HEK293 (cell line): ENCODE measurements at regions not wholly inside any gene's neighbourhood (a gene's known extent, or its start where the extent isn't known, plus 50 kb on each side); places are given as distances from the start of the nearest gene placed in this dataset.

Source experiments
- CTCF ChIA-PET: fragments of 350-600 bp; formaldehyde crosslinking; extraction: SDS; loops from one replicate; lab custom pipeline; 2021; ENCODE audit warnings: antibody characterized with exemption; lab: Yijun Ruan, JAX
- POLR2A ChIA-PET: fragments of 300-600 bp; formaldehyde crosslinking; extraction: SDS; loops from one replicate; lab custom pipeline; 2020; ENCODE audit warnings: antibody characterized with exemption, inconsistent platforms; lab: Yijun Ruan, JAX
- H3K27ac ChIP-seq: fragments of 200-500 bp; sonication (Bioruptor generic); 2 replicates; pipeline ENCODE4 v1.5.1; 2014; ENCODE audit warnings: low read depth, low read length, control low read depth, inconsistent platforms; ENCODE audit errors: extremely low read depth
- H3K36me3 ChIP-seq, 2 experiments: fragments of 200-500 bp in 1 of 2; sonication (Bioruptor generic) in 1 of 2; 1 replicate in 1 of 2; 2 replicates in 1 of 2; pipeline ENCODE4 v1.5.1; 2014 to 2017; ENCODE audit warnings: inconsistent platforms in 2 of 2, low read length in 2 of 2; ENCODE audit not compliant: control insufficient read depth in 2 of 2, insufficient read depth in 1 of 2
- H3K4me1 ChIP-seq: fragments of 200-500 bp; sonication (Bioruptor generic); 2 replicates; pipeline ENCODE4 v1.5.1; 2014; ENCODE audit warnings: mild to moderate bottlenecking, low read length, inconsistent platforms; ENCODE audit not compliant: control insufficient read depth, insufficient read depth
- H3K4me3 ChIP-seq: 2 replicates; pipeline ENCODE4 v1.5.1; 2011; ENCODE audit warnings: low read depth, mild to moderate bottlenecking, control low read depth, low read length, moderate library complexity
- H3K9me3 ChIP-seq: fragments of 200-500 bp; sonication (Bioruptor generic); 2 replicates; pipeline ENCODE4 v1.5.1; 2014; ENCODE audit warnings: low read depth, low read length, inconsistent platforms; ENCODE audit not compliant: control insufficient read depth, insufficient read depth
- BCL6B ChIP-seq: fragments of 450-650 bp; formaldehyde crosslinking; IDR thresholded peaks from 2 replicates; pipeline ENCODE4 v1.5.1; 2017; ENCODE audit warnings: missing biosample characterization, missing genetic modification characterization
- GLIS1 ChIP-seq: fragments of 450-650 bp; formaldehyde crosslinking; IDR thresholded peaks from 2 replicates; pipeline ENCODE4 v1.5.1; 2016; ENCODE audit warnings: missing biosample characterization, missing genetic modification characterization
- HOXC10 ChIP-seq: sonication (generic); formaldehyde crosslinking; IDR thresholded peaks from 2 replicates; pipeline ENCODE4 v1.8.1; 2023; ENCODE audit warnings: mild to moderate bottlenecking, missing genetic modification reagents
- REST ChIP-seq: fragments of 450-650 bp; formaldehyde crosslinking; IDR thresholded peaks from 2 replicates; pipeline ENCODE4 v1.5.1; 2016; ENCODE audit warnings: missing biosample characterization, missing genetic modification characterization
- SP2 ChIP-seq: fragments of 450-650 bp; formaldehyde crosslinking; IDR thresholded peaks from 2 replicates; pipeline ENCODE4 v1.5.1; 2016; ENCODE audit warnings: missing biosample characterization, missing genetic modification characterization
- SP3 ChIP-seq: fragments of 450-650 bp; formaldehyde crosslinking; IDR thresholded peaks from 2 replicates; pipeline ENCODE4 v1.5.1; 2016; ENCODE audit warnings: missing biosample characterization, missing genetic modification characterization
- ZBTB8A ChIP-seq: fragments of 450-650 bp; formaldehyde crosslinking; IDR thresholded peaks from 2 replicates; pipeline ENCODE4 v1.5.1; 2016; ENCODE audit warnings: missing biosample characterization, missing genetic modification characterization
- ZFP3 ChIP-seq: fragments of 450-650 bp; formaldehyde crosslinking; IDR thresholded peaks from 2 replicates; pipeline ENCODE4 v1.5.1; 2016; ENCODE audit warnings: low read depth, missing biosample characterization, missing genetic modification characterization
- ZFP41 ChIP-seq: fragments of 450-650 bp; formaldehyde crosslinking; IDR thresholded peaks from 2 replicates; pipeline ENCODE4 v1.5.1; 2016; ENCODE audit warnings: missing biosample characterization, missing genetic modification characterization, borderline replicate concordance
- ZNF146 ChIP-seq: fragments of 450-650 bp; formaldehyde crosslinking; IDR thresholded peaks from 2 replicates; pipeline ENCODE4 v1.5.1; 2016; ENCODE audit warnings: missing biosample characterization, missing genetic modification characterization
- ZNF157 ChIP-seq: fragments of 450-650 bp; formaldehyde crosslinking; IDR thresholded peaks from 2 replicates; pipeline ENCODE4 v1.5.1; 2016; ENCODE audit warnings: missing biosample characterization, missing genetic modification characterization
- ZNF223 ChIP-seq: fragments of 450-650 bp; formaldehyde crosslinking; IDR thresholded peaks from 2 replicates; pipeline ENCODE4 v1.5.1; 2016; ENCODE audit warnings: missing biosample characterization, missing genetic modification characterization
- ZNF248 ChIP-seq: fragments of 450-650 bp; formaldehyde crosslinking; IDR thresholded peaks from 2 replicates; pipeline ENCODE4 v1.5.1; 2017; ENCODE audit warnings: missing biosample characterization, missing genetic modification characterization
- ZNF26 ChIP-seq: fragments of 450-650 bp; formaldehyde crosslinking; IDR thresholded peaks from 2 replicates; pipeline ENCODE4 v1.5.1; 2016; ENCODE audit warnings: missing biosample characterization, missing genetic modification characterization
- ZNF302 ChIP-seq: fragments of 450-650 bp; formaldehyde crosslinking; IDR thresholded peaks from 2 replicates; pipeline ENCODE4 v1.5.1; 2016; ENCODE audit warnings: missing biosample characterization, missing genetic modification characterization, low read depth
- ZNF366 ChIP-seq: fragments of 450-650 bp; formaldehyde crosslinking; conservative IDR thresholded peaks from 2 replicates; pipeline ENCODE4 v1.5.1; 2016; ENCODE audit warnings: missing biosample characterization, missing genetic modification characterization
- ZNF501 ChIP-seq: fragments of 450-650 bp; formaldehyde crosslinking; IDR thresholded peaks from 2 replicates; pipeline ENCODE4 v1.5.1; 2016; ENCODE audit warnings: missing biosample characterization, missing genetic modification characterization
- ZNF510 ChIP-seq: fragments of 450-650 bp; formaldehyde crosslinking; IDR thresholded peaks from 2 replicates; pipeline ENCODE4 v1.5.1; 2018; ENCODE audit warnings: mild to moderate bottlenecking, missing genetic modification characterization, missing biosample characterization; ENCODE audit not compliant: insufficient replicate concordance
- ZNF518A ChIP-seq: fragments of 450-650 bp; formaldehyde crosslinking; conservative IDR thresholded peaks from 2 replicates; pipeline ENCODE4 v1.5.1; 2016; ENCODE audit warnings: low read depth, missing biosample characterization, missing genetic modification characterization
- ZSCAN5A ChIP-seq: fragments of 450-650 bp; formaldehyde crosslinking; IDR thresholded peaks from 2 replicates; pipeline ENCODE4 v1.5.1; 2016; ENCODE audit warnings: missing biosample characterization, missing genetic modification characterization

GRCh38 chr2:214674278-214674677 lies 135.2 kb downstream of the BARD1 start:
- H3K27ac ChIP-seq = no peak overlapping the region
- CTCF ChIA-PET = no interaction called here
- TF ChIP-seq ZNF518A (tag by site-specific recombination) (no peak), ZFP3 (tag by site-specific recombination) (no peak)
- TF ChIP-seq, all 188 proteins: peak for 0
- H3K4me1 ChIP-seq = no peaks in the 10 kb centered on the region
- H3K36me3 ChIP-seq = no peaks in the 10 kb centered on the region
- POLR2A ChIA-PET = no interaction called here
- no peak overlapping the region for H3K4me3 ChIP-seq
- H3K9me3 ChIP-seq = no peaks in the 10 kb centered on the region

GRCh38 chr2:214671319-214671885 lies 138.1 kb downstream of the BARD1 start:
- Histone ChIP-seq H3K9me3 (no peaks in the 10 kb centered on the region), H3K4me3 (no peak overlapping the region), H3K27ac (no peak overlapping the region), H3K4me1 (no peaks in the 10 kb centered on the region), H3K36me3 (no peaks in the 10 kb centered on the region)
- POLR2A ChIA-PET = no interaction called here
- CTCF ChIA-PET = interaction anchor here (0.6 kb wide), 1 partner anchor 865 kb away, joined by 3 read pairs; no protein-coding TSS in a partner anchor
- TF ChIP-seq ZNF146 (no peak), ZNF248 (tag by site-specific recombination) (no peak), ZNF366 (tag by site-specific recombination) (no peak), ZFP41 (no peak), ZNF510 (tag by site-specific recombination) (no peak), SP2 (tag by site-specific recombination) (no peak), HOXC10 (CRISPR knock-in tag) (no peak), BCL6B (tag by site-specific recombination) (no peak), REST (tag by site-specific recombination) (no peak), ZNF223 (tag by site-specific recombination) (no peak), SP3 (no peak), GLIS1 (no peak), ZNF302 (tag by site-specific recombination) (no peak), ZSCAN5A (no peak), ZNF26 (tag by site-specific recombination) (no peak), ZNF501 (tag by site-specific recombination) (no peak), ZBTB8A (tag by site-specific recombination) (no peak), ZNF157 (no peak)
